Peyer's patch (tissue), 4 donors: ENCODE measurements at regions not wholly inside any gene's neighbourhood (a gene's known extent, or its start where the extent isn't known, plus 50 kb on each side); places are given as distances from the start of the nearest gene placed in this dataset.
"Not testable (repeated sequence)": the region's sequence is repeated elsewhere in the genome, so short reads cannot be mapped to it uniquely, and the experiment has no call there.

ENCODE experiments used
- DNase-seq, 3 donors: peaks; one replicate each; pipeline ENCODE4 v3.0.0-alpha.2; 2017 to 2019
- H3K27ac ChIP-seq, 4 donors: fragments of 200-600 bp; sonication (generic); one replicate each; pipeline ENCODE4 v1.5.1; 2016 to 2019
- H3K27me3 ChIP-seq, 2 donors: fragments of 200-600 bp; sonication (generic); one replicate each; pipeline ENCODE4 v1.5.1; 2019
- H3K36me3 ChIP-seq, 3 donors: fragments of 200-600 bp; sonication (generic); one replicate each; pipeline ENCODE4 v1.5.1; 2016 to 2019
- H3K4me1 ChIP-seq, 4 donors: fragments of 200-600 bp; sonication (generic); one replicate each; pipeline ENCODE4 v1.5.1; 2016 to 2019
- H3K4me3 ChIP-seq, 4 donors: fragments of 200-600 bp; sonication (generic); 1 replicate in 3 of 4; 2 replicates in 1 of 4; pipeline ENCODE4 v1.5.1; 2016 to 2019; ENCODE audit warnings: mild to moderate bottlenecking in 1 of 4
- H3K9me3 ChIP-seq, 4 donors: fragments of 200-600 bp; sonication (generic); one replicate each; pipeline ENCODE4 v1.5.1; 2016 to 2019; ENCODE audit warnings: mild to moderate bottlenecking in 1 of 4
- CTCF ChIP-seq, 6 experiments: fragments of 450-650 bp in 4 of 6; fragments of 200-600 bp in 2 of 6; sonication (generic) in 1 of 6; IDR thresholded peaks; one replicate each; pipeline ENCODE4 v1.5.1; 2017 to 2019; ENCODE audit warnings: antibody characterized with exemption in 6 of 6, mild to moderate bottlenecking in 3 of 6, moderate library complexity in 1 of 6

GRCh38 chr1:146478125-146478720 lies 249.4 kb upstream of the NOTCH2NLA start:
- H3K27me3 ChIP-seq, H3K4me1 ChIP-seq, H3K36me3 ChIP-seq, DNase-seq, H3K27ac ChIP-seq, H3K9me3 ChIP-seq, H3K4me3 ChIP-seq: not testable (repeated sequence)
- peak in 5 of 6 experiments; percentile 47 to 59 (median 51) for TF ChIP-seq CTCF (IDR thresholded peaks at IDR 0.05)

GRCh38 chr1:146475086-146475485 lies 246.3 kb upstream of the NOTCH2NLA start:
- H3K9me3 ChIP-seq, H3K4me1 ChIP-seq, DNase-seq, H3K4me3 ChIP-seq, H3K36me3 ChIP-seq, H3K27me3 ChIP-seq, H3K27ac ChIP-seq: not testable (repeated sequence)

- H3K27ac ChIP-seq = not testable (repeated sequence)
Observed at GRCh38 chr1:146474216-146474615, 245.4 kb upstream of the NOTCH2NLA start.

GRCh38 chr1:146472192-146472861 lies 243.5 kb upstream of the NOTCH2NLA start:
- H3K27ac ChIP-seq = peak overlapping the region in 1 of 4 donors; percentile 55
- peak; percentile 64 to 89 (median 74) for DNase-seq
- H3K27me3 ChIP-seq, H3K36me3 ChIP-seq, H3K9me3 ChIP-seq, H3K4me1 ChIP-seq: not testable (repeated sequence)
- peak overlapping the region; percentile 40 to 57 (median 46) for H3K4me3 ChIP-seq

More at GRCh38 chr1:146474216-146474615, 245.4 kb upstream of the NOTCH2NLA start:
- not testable (repeated sequence) for H3K4me1 ChIP-seq, H3K27me3 ChIP-seq, H3K9me3 ChIP-seq, H3K36me3 ChIP-seq, DNase-seq, H3K4me3 ChIP-seq

- not testable (repeated sequence) for H3K4me1 ChIP-seq
Observed at GRCh38 chr1:146459939-146460338, 231.1 kb upstream of the NOTCH2NLA start.

GRCh38 chr1:146459308-146459707 lies 230.5 kb upstream of the NOTCH2NLA start:
- DNase-seq, H3K36me3 ChIP-seq: not testable (repeated sequence)

More at GRCh38 chr1:146459939-146460338, 231.1 kb upstream of the NOTCH2NLA start:
- not testable (repeated sequence) for H3K27ac ChIP-seq, H3K36me3 ChIP-seq, DNase-seq, H3K27me3 ChIP-seq, H3K4me3 ChIP-seq, H3K9me3 ChIP-seq

GRCh38 chr1:146448877-146449246 lies 220.0 kb upstream of the NOTCH2NLA start:
- not testable (repeated sequence) for DNase-seq, H3K27me3 ChIP-seq, H3K9me3 ChIP-seq, H3K27ac ChIP-seq, H3K36me3 ChIP-seq, H3K4me3 ChIP-seq, H3K4me1 ChIP-seq

More at GRCh38 chr1:146459308-146459707, 230.5 kb upstream of the NOTCH2NLA start:
- H3K4me1 ChIP-seq, H3K27ac ChIP-seq, H3K27me3 ChIP-seq, H3K4me3 ChIP-seq, H3K9me3 ChIP-seq: not testable (repeated sequence)

GRCh38 chr1:146448212-146448876 lies 219.5 kb upstream of the NOTCH2NLA start:
- not testable (repeated sequence) for H3K36me3 ChIP-seq, H3K9me3 ChIP-seq, H3K4me3 ChIP-seq, H3K27ac ChIP-seq, H3K27me3 ChIP-seq, H3K4me1 ChIP-seq
- TF ChIP-seq CTCF (IDR thresholded peaks at IDR 0.05) = peak in 1 of 6 experiments; percentile 34
- peak in 2 of 3 donors; percentile 22 to 86 for DNase-seq

- TF ChIP-seq CTCF (IDR thresholded peaks at IDR 0.05) = peak in 1 of 6 experiments; percentile 3
- H3K9me3 ChIP-seq, H3K27me3 ChIP-seq, H3K36me3 ChIP-seq, H3K4me1 ChIP-seq, H3K27ac ChIP-seq: not testable (repeated sequence)
- peak overlapping the region in 2 of 4 donors; percentile 42 to 43 for H3K4me3 ChIP-seq
- peak in 2 of 3 donors; percentile 52 to 59 for DNase-seq
Observed at GRCh38 chr1:146443871-146444222, 215.0 kb upstream of the NOTCH2NLA start.
